GM12878 (cell line): ENCODE measurements at regions not wholly inside any gene's neighbourhood (a gene's known extent, or its start where the extent isn't known, plus 50 kb on each side); places are given as distances from the start of the nearest gene placed in this dataset.
"Not testable (repeated sequence)": the region's sequence is repeated elsewhere in the genome, so short reads cannot be mapped to it uniquely, and the experiment has no call there.

Experiments used
- ATAC-seq: fragments of 200-7000 bp; cut with Tn5 transposase; 3 replicates; pipeline ENCODE4 v1.9.1; 2020; ENCODE audit warnings: mild to moderate bottlenecking, moderate library complexity
- BruUV-seq: library from RNA; stranded (reverse); fragments of 400-500 nt; replicated peaks from 2 replicates; lab custom pipeline; 2021; lab: Mats Ljungman, UMichigan
- CTCF ChIA-PET: fragments of 300-600 bp; sonication (Branson Sonifier 250); formaldehyde crosslinking; extraction: SDS; loops from one replicate; lab custom pipeline; 2021; ENCODE audit warnings: inconsistent platforms; lab: Yijun Ruan, JAX
- POLR2A ChIA-PET: fragments of 350-600 bp; formaldehyde crosslinking; extraction: SDS; loops from one replicate; lab custom pipeline; 2021; ENCODE audit warnings: inconsistent platforms; lab: Charles Lee
- RAD21 ChIA-PET: fragments of 300-600 bp; sonication (Branson Sonifier 250); formaldehyde crosslinking; loops from one replicate; lab custom pipeline; 2023; ENCODE audit warnings: antibody characterized with exemption; ENCODE audit not compliant: unreplicated experiment; lab: Charles Lee
- SMC1A ChIA-PET: fragments of 300-600 bp; sonication (Branson Sonifier 250); formaldehyde crosslinking; loops from one replicate; lab custom pipeline; 2023; ENCODE audit not compliant: unreplicated experiment, uncharacterized antibody; lab: Charles Lee
- DNase-seq: peaks from one replicate; pipeline ENCODE4 v3.0.0-alpha.2; 2011; ENCODE audit warnings: low read depth, low spot score
- FAIRE-seq: peaks from 3 replicates; lab custom pipeline; 2011; peaks lifted over from hg19 to GRCh38; lab: Jason Lieb, UNC
- H2AFZ ChIP-seq: 2 replicates; pipeline ENCODE4 v1.6.0; 2011; ENCODE audit warnings: low read depth, low read length, control low read depth; ENCODE audit not compliant: control insufficient read depth
- H3K27ac ChIP-seq: 2 replicates; pipeline ENCODE4 v1.5.1; 2011; ENCODE audit warnings: control low read depth; ENCODE audit not compliant: control insufficient read depth, insufficient read depth
- H3K27me3 ChIP-seq, 2 experiments: replicated peaks in 1 of 2; 2 replicates each; pipeline versions ENCODE4 v1.6.0 to v1.6.1; 2011; ENCODE audit warnings: low read length in 1 of 2; ENCODE audit not compliant: control insufficient read depth in 2 of 2, insufficient read depth in 2 of 2
- H3K36me3 ChIP-seq, 2 experiments: 2 replicates each; pipeline ENCODE4 v1.5.1; 2011; ENCODE audit warnings: low read length in 1 of 2; ENCODE audit not compliant: control insufficient read depth in 2 of 2, insufficient read depth in 2 of 2
- H3K4me1 ChIP-seq: 2 replicates; pipeline ENCODE4 v1.6.1; 2011; ENCODE audit warnings: mild to moderate bottlenecking, low read length, moderate library complexity, mixed read lengths; ENCODE audit not compliant: control insufficient read depth, insufficient read depth
- H3K4me2 ChIP-seq: 2 replicates; pipeline ENCODE4 v1.6.0; 2011; ENCODE audit warnings: control low read depth; ENCODE audit not compliant: control insufficient read depth, insufficient read depth
- H3K4me3 ChIP-seq: fragments of 200-600 bp; sonication (generic); 2 replicates; pipeline ENCODE4 v1.5.1; 2016
- H3K79me2 ChIP-seq: 2 replicates; pipeline ENCODE4 v1.6.0; 2011; ENCODE audit warnings: low read length; ENCODE audit not compliant: control insufficient read depth, insufficient read depth
- H3K9ac ChIP-seq: 2 replicates; pipeline ENCODE4 v1.8.0; 2011; ENCODE audit warnings: low read length, control low read depth, mixed read lengths; ENCODE audit not compliant: control insufficient read depth, insufficient read depth
- H3K9me3 ChIP-seq: replicated peaks from 3 replicates; pipeline ENCODE4 v1.5.1; 2011; ENCODE audit warnings: mild to moderate bottlenecking, low read length; ENCODE audit not compliant: control insufficient read depth, insufficient read depth
- H4K20me1 ChIP-seq: 2 replicates; pipeline ENCODE4 v1.6.0; 2011; ENCODE audit not compliant: control insufficient read depth, insufficient read depth
- CHD4 ChIP-seq: fragments of 200-600 bp; sonication (generic); IDR thresholded peaks from 2 replicates; pipeline ENCODE4 v1.6.1; 2016; ENCODE audit warnings: mild to moderate bottlenecking
- EGR1 ChIP-seq, 2 experiments: IDR thresholded peaks; 1 replicate in 1 of 2; 2 replicates in 1 of 2; pipeline ENCODE4 v1.6.1; 2011 to 2012; ENCODE audit warnings: low read depth in 2 of 2, low read length in 2 of 2, borderline replicate concordance in 1 of 2, mild to moderate bottlenecking in 1 of 2, moderate library complexity in 1 of 2
- FOS ChIP-seq: IDR thresholded peaks from 3 replicates; pipeline ENCODE4 v1.6.1; 2011; ENCODE audit warnings: borderline replicate concordance; ENCODE audit not compliant: insufficient read length; ENCODE audit errors: extremely low read depth
- HDAC6 ChIP-seq: fragments of 200-600 bp; sonication (generic); IDR thresholded peaks from one replicate; pipeline ENCODE4 v1.8.0; 2017; ENCODE audit warnings: antibody characterized with exemption; ENCODE audit not compliant: unreplicated experiment
- JUND ChIP-seq: IDR thresholded peaks from 2 replicates; pipeline ENCODE4 v1.6.1; 2012; ENCODE audit warnings: low read depth, mild to moderate bottlenecking, low read length, improper control_type of control experiment, moderate library complexity
- MYC ChIP-seq: IDR thresholded peaks from 2 replicates; pipeline ENCODE4 v1.6.1; 2011; ENCODE audit warnings: mild to moderate bottlenecking, low read length, moderate library complexity, inconsistent platforms; ENCODE audit not compliant: insufficient read depth, insufficient replicate concordance, insufficient read length, severe bottlenecking
- NFIC ChIP-seq: IDR thresholded peaks from 2 replicates; pipeline ENCODE4 v1.6.1; 2012; ENCODE audit warnings: low read depth, mild to moderate bottlenecking, inconsistent platforms, low read length, moderate library complexity
- NR2F1 ChIP-seq: fragments of 450-650 bp; conservative IDR thresholded peaks from 2 replicates; pipeline ENCODE4 v1.6.1; 2017; ENCODE audit warnings: mild to moderate bottlenecking
- SIX5 ChIP-seq: IDR thresholded peaks from 2 replicates; pipeline ENCODE4 v1.6.1; 2011; ENCODE audit warnings: mild to moderate bottlenecking, low read depth, low read length, moderate library complexity; ENCODE audit not compliant: severe bottlenecking
- ZNF24 ChIP-seq: fragments of 450-650 bp; IDR thresholded peaks from 2 replicates; pipeline ENCODE4 v1.6.1; 2017; ENCODE audit warnings: antibody characterized with exemption, mild to moderate bottlenecking
- ZZZ3 ChIP-seq: IDR thresholded peaks from 2 replicates; pipeline ENCODE4 v1.6.1; 2011; ENCODE audit warnings: low read depth; ENCODE audit not compliant: control insufficient read depth, insufficient read length
- WGBS: methylation state at CpG from one replicate; pipeline ENCODE4 v1.1.6; 2016; ENCODE audit warnings: low lambda C conversion rate; ENCODE audit not compliant: insufficient replicate concordance, insufficient coverage; ENCODE audit errors: missing lambda C conversion rate; 5-methylcytosine and 5-hydroxymethylcytosine counted together
- in situ Hi-C: fragments of 300-500 bp; cut with MboI; formaldehyde crosslinking; loops from 9 replicates; pipeline ENCODE4 v1.14.3; 2018; ENCODE audit warnings: mixed read lengths
- intact Hi-C: fragments of 100-400 bp; cut with micrococcal nuclease; formaldehyde crosslinking; loops from one replicate; pipeline ENCODE4 v1.14.2; 2022; ENCODE audit not compliant: unreplicated experiment
- TF ChIP-seq, protein P1 (sequence below): IDR thresholded peaks from 2 replicates; pipeline ENCODE4 v1.6.1; 2011; ENCODE audit warnings: borderline replicate concordance, low read depth, mild to moderate bottlenecking, moderate library complexity, mixed read lengths, low read length; ENCODE audit not compliant: insufficient read depth; ENCODE audit errors: extremely low read length
- TF ChIP-seq, protein P2 (sequence below): IDR thresholded peaks from 2 replicates; pipeline ENCODE4 v1.6.1; 2012; ENCODE audit warnings: low read depth, low read length, improper control_type of control experiment

DNA sequence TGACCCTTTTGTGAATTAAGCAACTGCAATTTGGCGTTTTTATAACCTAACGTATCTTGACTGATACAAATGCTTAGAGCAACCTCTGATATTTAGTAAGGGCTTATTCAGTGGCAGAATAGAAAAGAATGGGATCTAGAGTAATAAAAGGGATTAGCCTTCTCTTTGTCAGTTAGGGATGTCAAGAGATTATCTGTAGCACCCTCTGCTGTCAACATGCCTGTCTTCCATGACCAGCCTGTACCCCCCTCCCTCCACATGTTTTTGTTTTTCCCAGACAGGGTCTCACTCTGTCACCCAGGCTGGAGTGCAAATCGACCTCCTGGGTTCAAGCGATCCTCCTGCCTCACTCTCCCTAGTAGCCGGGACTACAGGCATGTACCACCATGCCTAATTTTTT lies 198.1 kb downstream of the NPIPA7 start:
- H3K4me3 ChIP-seq, H2AFZ ChIP-seq, H3K9me3 ChIP-seq, CTCF ChIA-PET, H3K9ac ChIP-seq, SMC1A ChIA-PET, POLR2A ChIA-PET, ATAC-seq, DNase-seq, intact Hi-C loops, H3K4me1 ChIP-seq, H4K20me1 ChIP-seq, H3K4me2 ChIP-seq, H3K79me2 ChIP-seq, H3K27ac ChIP-seq, BruUV-seq, RAD21 ChIA-PET, FAIRE-seq, H3K27me3 ChIP-seq, H3K36me3 ChIP-seq: not testable (repeated sequence)
- in situ Hi-C loops: loop anchor here (25.0 kb wide), 1 partner anchor 235 kb away; no protein-coding TSS in a partner anchor
- 34% methylated on average over 5 of the region's 5 CpGs for WGBS

DNA sequence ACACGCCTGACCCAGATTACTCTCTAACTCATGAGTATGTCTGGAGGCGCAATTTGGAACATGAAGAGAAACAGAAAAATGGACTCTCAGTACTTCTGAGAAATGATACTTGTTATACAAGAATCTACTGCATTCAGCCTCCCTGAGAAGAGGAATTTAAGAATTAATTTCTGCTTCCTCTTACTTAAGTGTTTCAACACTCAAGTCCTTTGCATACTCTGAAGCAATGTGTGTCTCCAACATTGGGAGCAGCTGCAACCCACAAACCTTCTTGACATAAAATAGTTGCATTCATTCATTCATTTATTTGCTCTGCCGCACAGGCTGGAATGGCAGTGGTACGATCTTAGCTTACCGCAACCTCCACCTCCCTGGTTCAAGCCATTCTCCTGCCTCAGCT lies 199.8 kb downstream of the NPIPA7 start:
- no peak for DNase-seq
- in situ Hi-C loops: loop anchor here (25.0 kb wide), 1 partner anchor 234 kb away; no protein-coding TSS in a partner anchor

More for the DNA sequence above, 199.8 kb downstream of the NPIPA7 start:
- Histone ChIP-seq H3K36me3 (no peaks in the 10 kb centered on the region), H3K4me1 (no peaks in the 10 kb centered on the region), H2AFZ (no peak overlapping the region), H3K27ac (no peak overlapping the region), H4K20me1 (no peaks in the 10 kb centered on the region), H3K9me3 (no peaks in the 10 kb centered on the region), H3K4me3 (no peak overlapping the region), H3K79me2 (no peaks in the 10 kb centered on the region), H3K9ac (no peak overlapping the region), H3K27me3 (no peaks in the 10 kb centered on the region), H3K4me2 (no peak overlapping the region)
- SMC1A ChIA-PET: no interaction called here
- CTCF ChIA-PET: no interaction called here
- POLR2A ChIA-PET: no interaction called here
- TF ChIP-seq EGR1 (IDR thresholded peaks at IDR 0.05; ENCODE audit: borderline replicate concordance in 1 of 2, low read depth in 2 of 2, low read length in 2 of 2) (no peak), HDAC6 (no peak), NFIC (no peak), ZNF24 (no peak), CHD4 (no peak), NR2F1 (no peak), ZZZ3 (no peak), JUND (no peak), SIX5 (no peak), MYC (no peak), FOS (no peak)
- TF ChIP-seq, protein P1, sequence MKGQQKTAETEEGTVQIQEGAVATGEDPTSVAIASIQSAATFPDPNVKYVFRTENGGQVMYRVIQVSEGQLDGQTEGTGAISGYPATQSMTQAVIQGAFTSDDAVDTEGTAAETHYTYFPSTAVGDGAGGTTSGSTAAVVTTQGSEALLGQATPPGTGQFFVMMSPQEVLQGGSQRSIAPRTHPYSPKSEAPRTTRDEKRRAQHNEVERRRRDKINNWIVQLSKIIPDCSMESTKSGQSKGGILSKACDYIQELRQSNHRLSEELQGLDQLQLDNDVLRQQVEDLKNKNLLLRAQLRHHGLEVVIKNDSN: no peak
- TF ChIP-seq, protein P2, sequence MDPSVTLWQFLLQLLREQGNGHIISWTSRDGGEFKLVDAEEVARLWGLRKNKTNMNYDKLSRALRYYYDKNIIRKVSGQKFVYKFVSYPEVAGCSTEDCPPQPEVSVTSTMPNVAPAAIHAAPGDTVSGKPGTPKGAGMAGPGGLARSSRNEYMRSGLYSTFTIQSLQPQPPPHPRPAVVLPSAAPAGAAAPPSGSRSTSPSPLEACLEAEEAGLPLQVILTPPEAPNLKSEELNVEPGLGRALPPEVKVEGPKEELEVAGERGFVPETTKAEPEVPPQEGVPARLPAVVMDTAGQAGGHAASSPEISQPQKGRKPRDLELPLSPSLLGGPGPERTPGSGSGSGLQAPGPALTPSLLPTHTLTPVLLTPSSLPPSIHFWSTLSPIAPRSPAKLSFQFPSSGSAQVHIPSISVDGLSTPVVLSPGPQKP: no peak
- WGBS: 88% methylated on average over 5 of the region's 5 CpGs
- RAD21 ChIA-PET: no interaction called here
- BruUV-seq: no TSS peak
- intact Hi-C loops: no loop called here
- no peak for FAIRE-seq
- ATAC-seq: no peak
